ENCODE measurements at regions not wholly inside any gene's neighbourhood (a gene's known extent, or its start where the extent isn't known, plus 50 kb on each side); places are given as distances from the start of the nearest gene placed in this dataset.
"Not testable (repeated sequence)": the region's sequence is repeated elsewhere in the genome, so short reads cannot be mapped to it uniquely, and the experiment has no call there.

DNA sequence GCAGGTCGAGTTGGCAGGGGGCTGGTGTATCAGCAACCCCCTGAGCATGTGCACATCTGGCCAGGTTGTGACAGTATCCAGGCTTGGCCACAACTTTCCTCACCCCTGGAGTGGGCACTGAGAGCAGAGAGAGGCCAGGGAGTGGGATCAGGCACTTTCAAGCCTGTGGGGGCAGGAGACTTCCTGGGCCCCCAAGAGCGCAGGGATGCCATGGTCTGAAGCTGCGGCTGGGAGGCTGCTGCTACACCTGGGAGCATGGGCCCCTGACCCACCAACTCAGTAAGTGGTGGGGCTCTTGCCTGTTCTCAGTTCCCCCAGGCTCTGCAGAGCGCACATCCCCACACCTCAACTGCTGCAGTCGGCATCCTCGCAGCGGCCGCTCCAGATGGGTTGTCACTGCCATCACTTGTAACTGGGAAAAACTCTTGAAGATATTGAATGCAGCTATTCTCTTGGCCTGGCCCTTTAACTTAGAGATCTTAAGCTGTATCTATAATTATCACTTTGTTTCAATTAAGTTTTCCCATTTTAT lies 245.4 kb upstream of the SLITRK1 start:
- no peaks in the 10 kb centered on the region for H3K9me3 Mint-ChIP-seq
- no peaks in the 10 kb centered on the region for H3K4me1 Mint-ChIP-seq
- H3K27me3 Mint-ChIP-seq: no peaks in the 10 kb centered on the region
- no peaks in the 10 kb centered on the region for H3K36me3 Mint-ChIP-seq
- DNase-seq: no peak
- no peak overlapping the region for H3K27ac Mint-ChIP-seq
- no peak overlapping the region for H3K4me3 Mint-ChIP-seq

DNA sequence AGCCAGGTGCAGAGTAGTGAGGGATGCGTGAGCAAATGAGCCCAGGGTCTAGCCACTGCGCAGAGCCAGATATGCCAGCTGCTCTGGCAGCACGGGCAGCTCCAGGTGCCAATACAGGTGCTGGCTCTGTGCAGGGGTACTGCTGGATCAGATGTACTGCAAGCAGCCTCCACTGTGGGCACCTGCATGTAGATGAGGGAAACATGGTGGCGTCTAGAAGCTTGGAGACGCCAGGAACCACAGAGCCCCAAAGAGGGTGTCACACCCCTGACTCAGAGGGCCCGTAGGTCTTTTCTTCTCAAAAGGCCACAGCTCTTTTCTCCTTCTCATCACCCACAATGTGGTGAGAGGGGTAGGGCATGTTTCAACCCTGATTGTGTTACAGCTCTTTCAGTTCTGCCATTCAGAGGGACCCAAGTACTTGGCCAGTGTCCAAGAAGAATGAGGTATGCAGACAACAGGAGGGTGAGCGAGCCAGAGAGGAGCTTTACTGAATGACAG lies 244.4 kb upstream of the SLITRK1 start:
- Mint-ChIP-seq H3K27me3 (no peaks in the 10 kb centered on the region), H3K27ac (no peak overlapping the region), H3K4me3 (no peak overlapping the region), H3K4me1 (no peaks in the 10 kb centered on the region), H3K36me3 (no peaks in the 10 kb centered on the region), H3K9me3 (no peaks in the 10 kb centered on the region)
- peak; percentile 5 for DNase-seq

DNA sequence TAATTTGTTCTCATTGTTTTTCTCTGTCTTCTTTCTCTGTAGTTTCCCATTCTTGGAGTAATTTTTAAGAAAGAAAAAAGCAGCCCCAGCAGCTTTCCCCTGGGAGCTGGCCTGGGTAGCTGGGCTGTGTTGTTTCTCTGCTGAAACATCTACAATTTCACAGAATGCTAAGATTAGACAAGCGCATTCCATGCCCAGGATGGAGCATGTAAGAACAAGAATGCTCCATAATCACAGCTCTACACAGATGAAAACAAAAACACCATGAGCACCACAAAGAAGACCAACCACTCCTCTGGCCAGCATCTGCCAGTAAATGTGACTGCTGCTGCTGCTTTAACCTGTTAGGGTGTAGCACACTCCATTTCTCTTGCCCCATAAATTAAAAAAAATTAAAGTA lies 239.2 kb upstream of the SLITRK1 start:
- H3K36me3 Mint-ChIP-seq: no peaks in the 10 kb centered on the region
- H3K27me3 Mint-ChIP-seq: peaks cover 3% of the 10 kb centered on the region
- H3K27ac Mint-ChIP-seq: no peak overlapping the region
- no peak overlapping the region for H3K4me3 Mint-ChIP-seq
- H3K9me3 Mint-ChIP-seq: no peaks in the 10 kb centered on the region
- DNase-seq: no peak
- peaks cover 3% of the 10 kb centered on the region for H3K4me1 Mint-ChIP-seq

DNA sequence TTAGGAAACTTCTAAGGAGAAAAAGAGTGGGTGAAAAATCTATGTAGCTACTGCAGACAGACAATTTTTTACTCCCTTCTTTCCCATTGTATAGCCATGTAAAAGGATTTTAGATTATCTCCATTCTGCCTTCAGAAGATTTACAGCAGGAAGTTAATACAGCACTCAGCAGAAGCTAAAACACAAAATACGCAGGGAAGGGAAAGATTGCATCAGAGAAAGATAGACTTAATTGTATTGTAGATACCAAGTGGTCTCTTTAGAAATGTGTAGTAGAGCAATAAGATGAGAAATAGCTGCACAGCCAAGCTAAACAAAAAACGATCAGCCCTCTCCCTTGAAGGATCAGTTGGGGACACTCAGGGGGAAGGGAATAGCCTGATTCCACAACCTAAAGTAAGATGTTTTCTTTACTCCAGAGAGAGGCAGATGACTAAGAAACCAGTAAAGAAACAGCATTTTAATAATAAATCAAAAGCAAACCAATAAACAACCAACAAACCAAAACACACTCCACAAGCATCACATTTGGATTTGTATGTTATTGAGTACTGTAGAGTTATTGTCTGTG lies 236.7 kb upstream of the SLITRK1 start:
- no peaks in the 10 kb centered on the region for H3K36me3 Mint-ChIP-seq
- H3K9me3 Mint-ChIP-seq: no peaks in the 10 kb centered on the region
- H3K27me3 Mint-ChIP-seq: peaks cover 3% of the 10 kb centered on the region
- no peak overlapping the region for H3K4me3 Mint-ChIP-seq
- H3K27ac Mint-ChIP-seq: no peak overlapping the region
- DNase-seq: no peak
- peaks cover 3% of the 10 kb centered on the region for H3K4me1 Mint-ChIP-seq

DNA sequence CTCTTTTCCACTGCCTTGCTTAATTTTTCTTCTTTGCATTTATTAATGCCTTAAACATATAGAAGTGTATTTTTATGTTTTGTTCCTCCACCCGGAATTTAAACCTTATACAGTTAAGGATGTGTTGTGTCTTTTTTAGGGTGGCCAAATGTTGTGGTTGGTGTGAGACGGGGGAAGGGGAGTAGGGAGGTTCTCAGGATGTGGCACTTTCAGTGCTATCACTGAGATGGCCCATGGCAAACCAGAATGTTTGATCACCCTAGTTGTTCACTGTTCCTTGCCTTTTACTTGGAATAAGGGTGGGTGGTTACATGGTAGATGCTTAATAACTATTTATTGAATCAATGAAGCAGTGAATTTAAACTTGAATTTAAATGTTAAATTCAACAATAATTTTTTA lies 216.0 kb upstream of the SLITRK1 start:
- no peaks in the 10 kb centered on the region for H3K27me3 Mint-ChIP-seq
- no peaks in the 10 kb centered on the region for H3K4me1 Mint-ChIP-seq
- no peak for DNase-seq
- H3K4me3 Mint-ChIP-seq: no peak overlapping the region
- no peaks in the 10 kb centered on the region for H3K36me3 Mint-ChIP-seq
- no peak overlapping the region for H3K27ac Mint-ChIP-seq
- H3K9me3 Mint-ChIP-seq: no peaks in the 10 kb centered on the region

DNA sequence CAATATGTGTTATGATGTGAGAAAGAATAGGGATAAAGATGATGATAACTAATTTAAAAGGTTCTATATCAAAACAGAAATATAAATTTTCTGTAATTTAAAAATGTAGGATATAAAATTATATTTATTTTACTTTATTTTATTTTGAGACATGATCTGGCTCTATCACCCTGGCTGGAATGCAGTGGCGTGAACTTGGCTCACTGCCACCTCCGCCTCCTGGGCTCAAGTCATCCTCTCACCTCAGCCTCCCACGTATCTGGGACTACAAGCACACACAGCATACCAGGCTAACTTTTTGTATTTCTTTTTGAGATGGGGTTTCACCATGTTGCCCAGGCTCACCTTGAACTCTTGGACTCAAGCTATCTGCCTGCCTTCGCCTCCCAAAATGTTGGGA lies 214.9 kb upstream of the SLITRK1 start:
- no peaks in the 10 kb centered on the region for H3K4me1 Mint-ChIP-seq

DNA sequence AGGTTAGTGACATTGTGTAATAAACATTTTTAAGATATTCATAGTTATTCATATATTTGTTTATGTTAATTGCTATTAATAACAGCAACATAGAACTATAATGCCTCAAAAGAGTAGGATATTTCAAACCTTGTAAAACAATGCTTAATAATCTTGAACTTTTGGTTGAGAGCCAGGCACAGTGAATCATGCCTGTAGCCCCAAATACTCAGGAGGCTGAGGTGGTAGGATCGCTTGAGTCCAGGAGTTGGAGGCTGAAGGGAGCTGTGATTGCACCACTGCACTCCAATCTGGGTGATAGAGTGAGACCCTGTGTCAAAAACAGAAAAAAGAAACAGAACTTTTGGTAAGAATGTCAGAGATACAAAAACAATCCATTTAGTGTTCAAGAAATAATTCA lies 213.9 kb upstream of the SLITRK1 start:
- no peak overlapping the region for H3K4me3 Mint-ChIP-seq
- no peaks in the 10 kb centered on the region for H3K4me1 Mint-ChIP-seq
- H3K27me3 Mint-ChIP-seq: no peaks in the 10 kb centered on the region
- no peak for DNase-seq
- no peak overlapping the region for H3K27ac Mint-ChIP-seq
- no peaks in the 10 kb centered on the region for H3K9me3 Mint-ChIP-seq
- H3K36me3 Mint-ChIP-seq: no peaks in the 10 kb centered on the region

More for the DNA sequence above, 214.9 kb upstream of the SLITRK1 start:
- no peak for DNase-seq
- no peak overlapping the region for H3K27ac Mint-ChIP-seq
- H3K4me3 Mint-ChIP-seq: no peak overlapping the region
- H3K36me3 Mint-ChIP-seq: no peaks in the 10 kb centered on the region
- H3K27me3 Mint-ChIP-seq: no peaks in the 10 kb centered on the region
- H3K9me3 Mint-ChIP-seq: no peaks in the 10 kb centered on the region

DNA sequence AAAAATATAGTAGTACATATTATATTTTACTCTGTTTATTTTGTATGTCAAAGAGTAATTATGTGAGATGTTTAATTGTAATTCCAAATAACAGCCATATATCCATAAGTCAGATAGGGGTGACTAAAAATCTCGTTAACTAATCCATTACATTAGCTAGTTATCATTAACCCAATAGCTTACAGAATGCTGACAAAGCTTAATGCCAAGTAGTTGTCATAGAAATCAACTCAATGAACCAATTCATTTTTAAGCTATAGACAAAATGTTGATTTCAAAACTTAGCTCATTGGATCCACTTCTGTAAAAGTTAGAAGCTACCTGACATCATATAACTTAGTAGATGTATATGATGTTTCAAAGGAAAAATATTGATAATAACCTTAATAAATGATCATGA lies 206.7 kb upstream of the SLITRK1 start:
- no peak overlapping the region for H3K27ac Mint-ChIP-seq
- DNase-seq: no peak
- H3K9me3 Mint-ChIP-seq: no peaks in the 10 kb centered on the region
- H3K4me3 Mint-ChIP-seq: no peak overlapping the region
- H3K27me3 Mint-ChIP-seq: no peaks in the 10 kb centered on the region
- no peaks in the 10 kb centered on the region for H3K4me1 Mint-ChIP-seq
- no peaks in the 10 kb centered on the region for H3K36me3 Mint-ChIP-seq

DNA sequence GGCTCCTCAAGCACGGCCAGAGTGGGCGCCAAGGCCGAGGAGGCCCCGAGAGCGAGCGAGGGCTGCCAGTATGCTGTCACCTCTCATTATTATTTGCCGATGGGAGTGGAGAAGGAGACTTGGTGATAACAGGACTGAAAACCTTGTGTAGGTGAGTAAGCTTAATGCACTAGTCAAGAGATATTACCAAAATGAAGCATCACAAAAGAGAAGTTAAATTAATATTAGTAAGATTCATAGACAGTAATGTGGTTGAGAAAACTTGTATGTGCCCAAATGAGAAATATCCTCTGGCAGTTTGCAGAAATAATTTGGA lies 204.5 kb upstream of the SLITRK1 start:
- H3K9me3 Mint-ChIP-seq: no peaks in the 10 kb centered on the region
- H3K4me3 Mint-ChIP-seq: no peak overlapping the region
- no peaks in the 10 kb centered on the region for H3K36me3 Mint-ChIP-seq
- H3K27me3 Mint-ChIP-seq: no peaks in the 10 kb centered on the region
- no peaks in the 10 kb centered on the region for H3K4me1 Mint-ChIP-seq
- DNase-seq: no peak
- no peak overlapping the region for H3K27ac Mint-ChIP-seq

DNA sequence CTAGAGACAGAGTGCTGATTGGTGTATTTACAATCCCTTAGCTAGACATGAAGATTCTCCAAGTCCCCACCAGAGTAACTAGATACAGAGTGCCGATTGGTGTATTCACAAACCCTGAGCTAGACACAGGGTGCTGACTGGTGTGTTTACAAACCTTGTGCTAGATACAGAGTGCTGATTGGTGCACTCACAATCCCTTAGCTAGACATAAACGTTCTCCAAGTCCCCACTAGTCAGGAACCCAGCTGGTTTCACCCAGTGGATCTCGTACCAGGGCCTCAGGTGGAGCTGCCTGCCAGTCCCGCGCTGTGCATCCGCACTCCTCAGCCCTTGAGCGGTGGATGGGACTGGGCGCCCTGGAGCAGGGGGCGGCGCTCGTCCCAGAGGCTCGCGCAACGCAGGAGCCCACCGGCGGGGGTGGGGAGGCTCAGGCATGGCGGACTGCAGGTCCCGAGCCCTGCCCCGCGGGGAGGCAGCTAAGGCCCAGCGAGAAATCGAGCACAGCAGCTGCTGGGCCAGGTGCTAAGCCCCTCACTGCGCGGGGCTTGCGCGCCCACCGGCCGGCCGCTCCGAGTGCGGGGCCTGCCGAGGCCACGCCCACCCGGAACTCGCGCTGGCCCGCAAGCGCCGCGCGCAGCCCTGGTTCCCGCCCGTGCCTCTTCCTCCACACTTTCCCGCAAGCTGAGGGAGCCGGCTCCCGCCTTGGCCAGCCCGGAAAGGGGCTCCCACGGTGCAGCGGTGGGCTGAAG lies 204.0 kb upstream of the SLITRK1 start:
- not testable (repeated sequence) for H3K27ac Mint-ChIP-seq, H3K36me3 Mint-ChIP-seq, H3K4me3 Mint-ChIP-seq, H3K4me1 Mint-ChIP-seq, H3K27me3 Mint-ChIP-seq, H3K9me3 Mint-ChIP-seq
- peak; percentile 1 for DNase-seq

DNA sequence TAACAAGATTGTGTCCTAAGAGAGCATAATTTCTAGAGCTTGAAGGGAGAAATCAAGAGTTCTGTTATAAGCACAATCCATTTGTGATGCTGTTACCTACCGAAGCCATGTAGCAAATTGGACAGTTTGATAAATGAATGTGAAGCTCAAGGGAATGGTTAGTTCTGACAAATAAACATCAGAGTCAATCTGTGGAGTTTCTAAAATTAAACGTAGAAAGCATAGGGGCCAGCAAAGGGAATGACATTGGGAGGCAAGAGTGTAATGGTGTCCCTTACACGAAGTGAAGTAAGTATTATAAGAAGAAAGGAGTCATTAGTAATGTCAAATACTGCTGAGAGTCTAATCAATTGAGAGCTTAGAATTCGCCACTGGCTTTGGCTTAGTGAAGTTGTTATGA lies 200.2 kb upstream of the SLITRK1 start:
- Mint-ChIP-seq H3K4me1 (no peaks in the 10 kb centered on the region), H3K27ac (no peak overlapping the region), H3K9me3 (no peaks in the 10 kb centered on the region), H3K36me3 (no peaks in the 10 kb centered on the region), H3K4me3 (no peak overlapping the region), H3K27me3 (no peaks in the 10 kb centered on the region)
- no peak for DNase-seq

DNA sequence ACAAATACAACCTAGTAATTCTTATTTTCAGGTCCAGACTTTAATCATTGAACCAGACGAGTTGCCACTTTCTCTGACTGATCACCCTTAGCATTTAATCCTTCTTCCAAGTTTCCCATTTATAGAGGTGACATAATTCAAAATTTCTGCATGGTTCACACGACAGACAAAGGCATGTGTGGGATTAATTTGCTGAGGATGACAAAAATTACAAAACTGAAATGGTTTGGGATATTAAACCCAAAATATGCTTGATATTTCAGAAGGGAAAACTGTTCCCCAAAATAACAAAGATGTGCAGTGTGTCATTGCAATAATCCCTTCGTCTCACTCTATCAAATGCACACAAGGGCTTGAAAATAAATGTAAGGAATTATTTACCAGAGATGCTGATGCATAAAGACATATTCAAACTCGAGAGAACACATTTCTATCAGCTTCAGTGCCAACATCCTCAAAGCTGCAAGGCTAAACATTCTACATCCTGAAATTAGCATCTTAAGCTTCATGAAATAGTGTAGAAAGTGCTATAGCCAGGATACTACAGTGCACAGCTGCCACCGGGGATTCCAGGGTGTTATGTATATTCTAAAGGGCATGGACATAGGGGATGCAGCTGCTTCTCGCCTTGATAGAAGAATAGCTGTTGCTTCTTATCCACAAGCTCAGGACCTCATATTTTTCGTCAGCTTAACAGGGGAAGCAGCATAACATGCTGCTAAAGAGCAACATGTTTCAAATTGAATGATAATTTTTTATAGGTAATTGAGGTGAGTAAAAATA lies 198.7 kb upstream of the SLITRK1 start:
- H3K27ac Mint-ChIP-seq: no peak overlapping the region
- no peaks in the 10 kb centered on the region for H3K36me3 Mint-ChIP-seq
- H3K9me3 Mint-ChIP-seq: no peaks in the 10 kb centered on the region
- DNase-seq: no peak
- H3K27me3 Mint-ChIP-seq: no peaks in the 10 kb centered on the region
- H3K4me3 Mint-ChIP-seq: no peak overlapping the region
- no peaks in the 10 kb centered on the region for H3K4me1 Mint-ChIP-seq

DNA sequence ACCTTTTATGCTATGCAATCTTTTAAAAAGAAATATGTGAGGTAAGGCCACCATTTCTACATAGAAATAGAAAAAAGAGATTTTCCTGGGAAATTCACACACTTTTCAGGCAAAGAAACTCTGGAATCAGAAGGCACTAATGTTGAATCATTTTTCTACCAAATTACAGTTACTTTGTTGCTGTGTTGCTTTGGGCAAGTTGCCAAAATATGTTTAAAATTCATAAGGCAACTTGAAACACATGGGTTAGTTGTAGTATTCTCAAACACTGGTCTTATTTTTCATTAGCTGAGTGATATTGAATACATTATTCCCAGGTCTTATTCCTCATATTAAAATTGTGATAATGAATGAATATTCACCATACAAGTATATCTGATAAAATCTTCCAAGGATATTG lies 195.0 kb upstream of the SLITRK1 start:
- Mint-ChIP-seq H3K4me1 (no peaks in the 10 kb centered on the region), H3K4me3 (no peak overlapping the region), H3K27ac (no peak overlapping the region), H3K36me3 (no peaks in the 10 kb centered on the region), H3K9me3 (no peaks in the 10 kb centered on the region), H3K27me3 (no peaks in the 10 kb centered on the region)
- DNase-seq: no peak

DNA sequence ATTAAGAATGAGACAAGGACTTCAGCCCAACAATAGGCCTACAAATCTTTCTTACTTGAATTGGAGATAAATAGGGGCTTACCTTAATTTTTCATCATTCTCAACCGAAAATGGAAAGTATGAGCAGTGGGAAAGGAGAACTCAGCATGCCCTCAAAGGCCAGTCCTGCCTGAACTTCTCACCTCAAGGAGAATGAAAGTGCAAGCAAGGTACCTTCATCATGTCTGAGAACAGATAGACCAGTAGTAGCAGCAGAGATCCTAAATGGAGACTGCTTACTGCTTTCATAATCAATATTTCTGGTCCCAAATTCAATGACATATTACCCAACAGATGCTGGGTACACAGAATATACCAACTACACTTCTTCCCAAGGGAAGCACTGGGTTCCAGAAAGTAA lies 194.0 kb upstream of the SLITRK1 start:
- no peak overlapping the region for H3K4me3 Mint-ChIP-seq
- no peak overlapping the region for H3K27ac Mint-ChIP-seq
- no peaks in the 10 kb centered on the region for H3K36me3 Mint-ChIP-seq
- no peaks in the 10 kb centered on the region for H3K27me3 Mint-ChIP-seq
- H3K9me3 Mint-ChIP-seq: no peaks in the 10 kb centered on the region
- DNase-seq: no peak
- H3K4me1 Mint-ChIP-seq: no peaks in the 10 kb centered on the region

DNA sequence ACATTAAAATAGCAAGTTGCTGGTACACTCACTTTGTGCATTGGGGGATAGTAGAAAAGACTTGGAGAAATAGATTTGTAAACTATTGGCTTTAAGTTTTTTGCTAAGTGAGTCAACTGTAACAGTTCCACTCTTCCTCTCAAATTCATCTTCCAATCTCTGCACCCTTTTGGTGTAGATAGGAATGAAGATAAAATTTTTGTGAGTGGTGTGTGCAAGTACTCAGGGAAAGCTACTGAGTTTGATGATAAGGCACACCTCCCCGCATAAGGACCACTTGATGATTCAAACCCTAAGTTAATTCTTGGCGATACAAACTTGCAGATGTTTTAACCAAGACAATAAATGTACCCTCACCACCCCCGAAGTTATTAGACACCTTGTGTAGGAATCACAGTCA lies 168.3 kb upstream of the SLITRK1 start:
- Mint-ChIP-seq H3K4me3 (no peak overlapping the region), H3K9me3 (no peaks in the 10 kb centered on the region), H3K4me1 (no peaks in the 10 kb centered on the region), H3K27me3 (no peaks in the 10 kb centered on the region), H3K27ac (no peak overlapping the region), H3K36me3 (no peaks in the 10 kb centered on the region)
- DNase-seq: no peak

All from activated naive CD8-positive, alpha-beta T cell treated with anti-CD3 and anti-CD28 coated beads for 36 hours (primary cell).